ENCODE measurements at regions not wholly inside any gene's neighbourhood (a gene's known extent, or its start where the extent isn't known, plus 50 kb on each side); places are given as distances from the start of the nearest gene placed in this dataset.

DNA sequence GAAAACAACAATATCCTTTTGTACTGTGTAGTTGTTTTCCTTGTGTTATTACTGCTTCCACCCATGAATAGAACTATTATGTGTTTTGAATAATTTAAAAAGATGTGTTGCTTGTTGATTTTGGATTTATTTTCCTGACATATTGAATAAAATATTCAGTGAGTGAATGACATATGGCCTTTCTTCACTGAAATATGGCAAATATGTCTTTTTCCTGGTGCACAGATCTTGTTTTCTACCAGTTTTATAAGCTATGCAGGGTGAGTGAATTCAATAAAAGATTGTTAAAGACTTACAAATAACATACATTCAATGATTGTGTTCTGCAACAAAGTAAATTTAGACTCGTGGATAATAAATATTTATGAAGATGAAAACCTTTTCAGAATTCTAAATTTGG, 1216.3 kb upstream of the ADGRL3 start:
- TF ChIP-seq, protein P1, sequence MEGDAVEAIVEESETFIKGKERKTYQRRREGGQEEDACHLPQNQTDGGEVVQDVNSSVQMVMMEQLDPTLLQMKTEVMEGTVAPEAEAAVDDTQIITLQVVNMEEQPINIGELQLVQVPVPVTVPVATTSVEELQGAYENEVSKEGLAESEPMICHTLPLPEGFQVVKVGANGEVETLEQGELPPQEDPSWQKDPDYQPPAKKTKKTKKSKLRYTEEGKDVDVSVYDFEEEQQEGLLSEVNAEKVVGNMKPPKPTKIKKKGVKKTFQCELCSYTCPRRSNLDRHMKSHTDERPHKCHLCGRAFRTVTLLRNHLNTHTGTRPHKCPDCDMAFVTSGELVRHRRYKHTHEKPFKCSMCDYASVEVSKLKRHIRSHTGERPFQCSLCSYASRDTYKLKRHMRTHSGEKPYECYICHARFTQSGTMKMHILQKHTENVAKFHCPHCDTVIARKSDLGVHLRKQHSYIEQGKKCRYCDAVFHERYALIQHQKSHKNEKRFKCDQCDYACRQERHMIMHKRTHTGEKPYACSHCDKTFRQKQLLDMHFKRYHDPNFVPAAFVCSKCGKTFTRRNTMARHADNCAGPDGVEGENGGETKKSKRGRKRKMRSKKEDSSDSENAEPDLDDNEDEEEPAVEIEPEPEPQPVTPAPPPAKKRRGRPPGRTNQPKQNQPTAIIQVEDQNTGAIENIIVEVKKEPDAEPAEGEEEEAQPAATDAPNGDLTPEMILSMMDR (IDR thresholded peaks at IDR 0.05; ENCODE audit: insufficient read depth, low read length, missing control alignments) = no peak
- ChIA-PET CTCF (no interaction called here), POLR2A (no interaction called here)
- H3K4me3 ChIP-seq (ENCODE audit: low read depth, low read length) = no peak overlapping the region
- no peak for DNase-seq (ENCODE audit: low read depth, low spot score)

DNA sequence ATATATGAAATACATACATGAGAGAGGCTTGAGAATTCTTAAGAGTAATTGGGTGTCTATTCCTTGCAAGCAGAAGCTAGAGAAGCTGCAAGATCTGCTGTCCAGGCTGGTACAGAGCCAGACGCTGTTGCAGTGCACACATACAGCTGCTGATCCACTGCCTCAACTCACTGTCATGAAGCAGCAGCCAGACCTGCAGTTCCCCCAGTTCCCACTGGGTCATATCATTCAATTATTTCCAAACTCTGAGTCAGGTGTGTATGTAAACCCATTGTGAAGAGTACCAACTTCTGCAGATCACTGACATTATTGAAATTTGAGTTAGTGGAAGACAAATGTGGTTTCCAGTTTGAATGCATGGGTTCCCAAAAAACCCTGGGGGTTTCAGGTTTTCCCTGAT, 1212.8 kb upstream of the ADGRL3 start:
- no peak for DNase-seq (ENCODE audit: low read depth, low spot score)
- POLR2A ChIA-PET = no interaction called here
- no peak overlapping the region for H3K4me3 ChIP-seq (ENCODE audit: low read depth, low read length)
- CTCF ChIA-PET = no interaction called here
- TF ChIP-seq, protein P1 (IDR thresholded peaks at IDR 0.05; ENCODE audit: insufficient read depth, low read length, missing control alignments) = no peak

DNA sequence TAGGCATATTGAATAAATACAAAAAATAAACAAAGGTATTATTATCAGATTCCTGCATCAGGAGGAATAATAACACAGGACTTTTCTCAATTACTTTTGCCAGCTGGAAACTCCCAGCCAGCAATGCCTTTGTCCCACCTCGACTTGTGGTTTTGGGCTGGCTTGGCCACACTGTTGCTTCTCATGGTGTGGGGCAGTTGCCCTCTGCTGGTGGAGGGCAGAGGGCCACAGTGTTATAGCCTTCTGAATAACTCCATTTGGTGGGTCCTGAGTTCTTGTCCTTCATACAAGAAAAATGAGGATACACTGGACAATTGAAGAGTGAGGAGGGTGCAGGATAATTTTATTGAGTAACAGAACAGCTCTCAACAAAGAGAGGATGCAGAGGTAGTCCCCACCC, 1206.0 kb upstream of the ADGRL3 start:
- POLR2A ChIA-PET = no interaction called here
- TF ChIP-seq, protein P1 (IDR thresholded peaks at IDR 0.05; ENCODE audit: insufficient read depth, low read length, missing control alignments) = no peak
- CTCF ChIA-PET = no interaction called here
- no peak overlapping the region for H3K4me3 ChIP-seq (ENCODE audit: low read depth, low read length)
- no peak for DNase-seq (ENCODE audit: low read depth, low spot score)

DNA sequence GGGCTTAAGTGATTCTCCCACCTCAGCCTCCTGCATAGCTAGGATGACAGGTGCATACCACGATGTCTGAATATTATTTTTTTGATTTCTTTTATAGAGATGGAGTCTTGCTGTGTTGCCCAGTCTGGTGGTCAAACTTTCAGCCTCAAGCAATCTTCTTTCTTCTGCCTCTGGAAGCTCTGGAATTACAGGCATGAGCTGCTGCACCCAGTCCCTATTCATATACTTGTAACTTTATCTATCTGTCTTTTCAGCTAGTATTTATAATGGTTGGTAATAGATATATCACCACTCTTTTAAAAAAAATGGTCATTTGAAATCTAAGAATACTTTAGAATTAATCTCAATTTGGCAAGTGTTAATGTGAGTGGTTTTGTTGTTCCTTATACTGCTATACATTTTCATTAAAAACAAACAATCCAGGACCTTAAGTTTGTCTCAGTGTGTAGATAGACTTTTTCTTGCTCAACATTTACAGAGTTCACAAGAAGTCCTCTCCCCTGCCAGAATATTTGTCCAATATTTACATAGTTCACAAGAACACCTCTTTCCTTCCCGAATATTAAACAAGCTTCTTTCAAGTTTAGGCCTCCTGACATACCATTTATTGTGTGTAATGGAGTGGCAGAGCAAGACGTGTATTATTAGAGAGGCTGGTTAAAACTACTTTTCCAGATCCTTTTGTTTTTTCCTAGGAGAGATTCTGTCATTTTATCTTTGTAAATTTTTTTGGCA, 1197.4 kb upstream of the ADGRL3 start:
- TF ChIP-seq, protein P1 (IDR thresholded peaks at IDR 0.05; ENCODE audit: insufficient read depth, low read length, missing control alignments) = no peak
- CTCF ChIA-PET = no interaction called here
- POLR2A ChIA-PET = no interaction called here
- DNase-seq (ENCODE audit: low read depth, low spot score) = no peak
- no peak overlapping the region for H3K4me3 ChIP-seq (ENCODE audit: low read depth, low read length)

DNA sequence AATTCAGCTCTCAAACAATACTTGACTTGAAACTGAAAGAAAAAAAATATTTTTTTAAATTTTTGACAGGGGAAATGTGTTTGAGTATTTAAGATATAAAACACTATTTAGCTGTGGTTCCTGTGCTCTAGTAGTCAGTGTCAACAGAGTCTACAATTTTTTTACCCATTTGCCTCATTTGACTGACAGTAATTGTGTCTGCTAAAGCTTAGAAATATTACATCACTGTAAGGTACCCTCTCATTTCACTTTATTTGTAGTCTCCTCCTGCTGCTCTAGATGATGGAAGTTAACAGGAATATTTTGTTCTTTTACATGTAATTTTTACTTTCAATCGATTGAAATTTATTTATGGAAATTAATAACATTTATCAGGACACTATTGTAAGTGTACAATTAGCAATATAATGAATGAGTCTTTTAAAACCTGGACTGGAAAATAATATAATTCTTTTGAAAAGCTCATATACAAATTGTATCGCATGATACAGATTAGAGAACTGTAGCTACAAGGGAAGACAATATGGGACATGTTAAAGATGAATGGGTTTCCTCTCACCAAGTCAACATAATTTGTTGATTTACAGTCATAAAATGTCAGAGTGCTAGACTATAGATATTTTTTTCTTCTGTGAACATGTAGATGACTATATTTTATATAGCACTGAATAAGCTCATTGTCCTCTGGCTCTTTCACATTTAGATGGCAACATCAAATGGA, 1186.5 kb upstream of the ADGRL3 start:
- CTCF ChIA-PET = interaction anchor here (1.0 kb wide), 1 partner anchor 23 kb away, joined by 3 read pairs; no protein-coding TSS in a partner anchor
- POLR2A ChIA-PET = no interaction called here
- no peak for DNase-seq (ENCODE audit: low read depth, low spot score)
- TF ChIP-seq, protein P1 (IDR thresholded peaks at IDR 0.05; ENCODE audit: insufficient read depth, low read length, missing control alignments) = no peak
- no peak overlapping the region for H3K4me3 ChIP-seq (ENCODE audit: low read depth, low read length)

DNA sequence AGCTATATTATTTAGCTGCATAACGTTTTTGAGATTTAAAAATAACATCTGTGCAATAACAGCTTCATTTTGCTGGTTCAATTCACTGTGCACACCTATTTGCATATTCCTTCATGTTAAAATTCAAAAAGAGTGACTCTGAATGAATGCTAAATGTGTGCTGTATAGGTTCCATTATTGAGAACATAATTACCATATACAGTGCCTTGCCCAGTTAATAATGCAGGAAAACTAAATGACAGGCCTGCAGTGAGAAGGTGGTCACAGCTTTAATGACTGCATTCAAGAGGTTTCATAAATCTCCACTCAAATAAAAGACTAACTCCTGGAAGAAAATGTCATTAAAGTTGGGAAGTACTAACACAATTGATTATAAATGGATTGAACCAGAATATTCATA, 1183.2 kb upstream of the ADGRL3 start:
- POLR2A ChIA-PET = no interaction called here
- TF ChIP-seq, protein P1 (IDR thresholded peaks at IDR 0.05; ENCODE audit: insufficient read depth, low read length, missing control alignments) = no peak
- H3K4me3 ChIP-seq (ENCODE audit: low read depth, low read length) = no peak overlapping the region
- DNase-seq (ENCODE audit: low read depth, low spot score) = no peak
- CTCF ChIA-PET = no interaction called here
